NCI-H1694 (cell line): ENCODE measurements at regions not wholly inside any gene's neighbourhood (a gene's known extent, or its start where the extent isn't known, plus 50 kb on each side); places are given as distances from the start of the nearest gene placed in this dataset.
A peak's percentile ranks its signal among the peaks of the same experiment; 100 is the strongest.
"Not testable (repeated sequence)": the region's sequence is repeated elsewhere in the genome, so short reads cannot be mapped to it uniquely, and the experiment has no call there.

Source experiments
- DNase-seq: peaks from one replicate; lab custom pipeline; 2025; lab: John Stamatoyannopoulos, UW

DNA sequence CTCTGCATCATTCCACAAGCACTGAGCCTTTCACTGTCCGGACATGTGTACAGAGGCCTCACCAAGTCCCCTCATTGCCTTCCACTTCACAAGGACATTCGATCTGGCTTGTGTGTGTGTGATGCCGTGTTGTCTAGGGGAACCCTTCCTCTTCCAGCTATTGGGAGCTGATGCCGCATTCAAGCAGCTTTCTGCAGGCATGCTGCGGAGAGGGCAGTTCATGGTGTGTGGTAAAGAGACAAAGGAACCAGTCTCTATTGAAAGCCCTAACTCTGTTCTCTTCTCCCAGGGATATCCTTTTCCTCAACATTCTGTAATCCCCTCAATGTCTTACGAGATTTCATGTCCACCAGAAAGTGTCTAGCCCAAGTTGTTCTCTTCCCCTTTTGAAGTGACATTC, 141.6 kb downstream of the ALOX5 start:
- DNase-seq, result no peak

- DNase-seq, result peak; percentile 65
Measured at GRCh38 chr10:45514291-45515270, 140.6 kb downstream of the ALOX5 start.

DNA sequence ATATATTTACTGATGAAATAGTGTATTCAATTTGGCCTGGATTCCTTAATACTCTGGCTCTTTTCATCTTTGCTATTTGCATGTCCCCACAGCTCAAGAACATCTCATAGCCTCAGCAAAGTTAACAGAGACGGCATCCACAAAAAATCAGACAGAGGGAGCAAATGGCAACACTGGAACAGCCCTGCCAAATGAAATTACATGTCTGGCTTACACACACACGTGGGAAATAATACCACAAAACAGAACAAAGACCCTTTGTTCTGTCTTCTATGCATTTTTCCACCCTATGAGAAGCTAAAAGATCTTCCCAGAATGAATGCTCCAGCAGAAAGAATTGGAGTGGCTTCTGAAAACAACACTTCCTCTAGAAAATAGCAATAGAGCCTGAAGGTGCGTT, 139.5 kb downstream of the ALOX5 start:
- no peak for DNase-seq

DNA sequence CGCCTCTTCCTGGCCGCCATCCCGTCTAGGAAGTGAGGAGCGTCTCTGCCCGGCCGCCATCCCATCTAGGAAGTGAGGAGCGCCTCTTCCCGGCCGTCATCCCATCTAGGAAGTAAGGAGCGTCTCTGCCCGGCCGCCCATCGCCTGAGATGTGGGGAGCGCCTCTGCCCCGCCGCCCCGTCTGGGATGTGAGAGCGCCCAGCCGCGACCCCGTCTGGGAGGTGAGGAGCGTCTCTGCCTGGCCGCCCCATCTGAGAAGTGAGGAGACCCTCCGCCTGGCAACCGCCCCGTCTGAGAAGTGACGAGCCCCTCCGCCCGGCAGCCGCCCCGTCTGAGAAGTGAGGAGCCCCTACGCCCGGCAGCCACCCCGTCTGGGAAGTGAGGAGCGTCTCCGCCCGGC, 137.9 kb downstream of the ALOX5 start:
- not testable (repeated sequence) for DNase-seq

DNA sequence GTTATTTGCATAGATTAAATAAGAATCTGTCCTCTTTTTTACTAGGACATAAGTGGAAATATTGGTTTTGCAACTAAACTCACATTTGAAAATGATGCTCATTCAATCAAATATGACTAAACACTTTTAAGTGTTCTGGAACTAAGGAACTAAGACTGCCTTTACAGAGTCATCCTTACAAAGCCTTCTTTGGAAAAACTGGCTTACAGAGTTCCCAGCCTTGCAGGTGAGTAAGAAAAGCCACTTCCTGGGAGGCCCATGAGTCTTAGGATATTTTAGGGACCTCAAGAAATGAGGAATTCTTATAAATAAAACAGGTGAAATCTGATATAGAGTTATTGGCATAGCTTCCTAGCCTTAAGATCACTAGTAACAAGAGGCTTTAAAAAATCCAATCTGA, 135.5 kb downstream of the ALOX5 start:
- DNase-seq, result no peak

GRCh38 chr10:45505311-45505710, 131.3 kb downstream of the ALOX5 start:
- no peak for DNase-seq

DNA sequence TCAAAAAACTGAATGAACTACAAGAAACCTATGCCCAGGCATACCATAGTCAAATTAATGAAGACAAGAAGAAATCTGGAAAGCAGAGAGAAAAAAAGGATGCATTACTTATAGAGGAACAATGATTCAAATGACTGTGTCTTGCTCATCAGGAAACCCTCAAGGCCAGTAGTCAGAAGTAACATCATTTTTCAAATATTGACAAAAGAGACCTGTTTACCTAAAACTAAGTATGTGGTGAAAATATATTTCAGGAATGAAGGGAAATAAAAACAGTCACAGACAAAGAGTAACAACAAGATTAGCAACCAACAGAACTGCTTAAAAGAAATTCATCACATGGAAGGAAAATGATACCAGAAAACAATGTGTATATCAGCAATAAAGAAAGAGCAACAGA, 128.4 kb downstream of the ALOX5 start:
- no peak for DNase-seq

DNA sequence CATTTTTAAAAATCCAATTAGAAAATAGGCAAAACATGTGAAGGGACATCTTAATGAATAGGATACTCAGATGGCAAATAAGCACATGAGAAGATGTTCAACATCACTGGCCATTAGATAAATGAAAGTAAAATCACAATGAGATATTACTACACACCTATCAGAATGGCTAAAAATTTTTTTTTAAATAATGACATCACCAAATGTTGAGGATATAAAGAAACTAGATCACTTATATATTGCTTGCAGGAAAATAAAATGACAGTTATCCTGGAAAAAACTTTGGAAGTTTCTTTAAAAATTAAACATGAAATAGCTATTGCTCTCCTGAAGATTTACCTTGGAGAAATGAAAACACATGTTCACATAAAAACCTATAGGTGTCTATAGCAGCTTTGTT, 127.8 kb downstream of the ALOX5 start:
- no peak for DNase-seq

- no peak for DNase-seq
Measured at GRCh38 chr10:45500798-45501197, 126.8 kb downstream of the ALOX5 start.

DNA sequence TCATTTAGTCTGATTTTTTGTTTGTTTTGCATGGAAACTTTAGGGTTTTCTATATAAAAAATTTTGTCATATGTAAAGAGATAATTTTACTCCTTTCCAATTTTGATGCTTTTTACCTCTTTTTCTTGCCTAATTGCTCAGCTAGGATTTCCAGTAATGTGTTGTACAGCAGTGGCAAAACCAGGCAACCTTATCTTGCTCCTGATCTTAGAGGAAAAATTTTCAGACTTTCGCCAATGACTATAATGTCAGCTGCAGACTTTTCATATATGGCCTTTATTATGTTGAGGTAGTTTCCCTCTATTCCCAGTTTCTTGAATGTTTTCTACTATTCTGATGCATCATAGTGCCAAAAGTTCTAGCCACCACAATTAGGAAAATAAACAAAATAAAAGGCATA, 126.3 kb downstream of the ALOX5 start:
- DNase-seq, result no peak

GRCh38 chr10:45495438-45496152, 121.6 kb downstream of the ALOX5 start:
- no peak for DNase-seq
